ENCODE measurements at regions not wholly inside any gene's neighbourhood (a gene's known extent, or its start where the extent isn't known, plus 50 kb on each side); places are given as distances from the start of the nearest gene placed in this dataset.

DNA sequence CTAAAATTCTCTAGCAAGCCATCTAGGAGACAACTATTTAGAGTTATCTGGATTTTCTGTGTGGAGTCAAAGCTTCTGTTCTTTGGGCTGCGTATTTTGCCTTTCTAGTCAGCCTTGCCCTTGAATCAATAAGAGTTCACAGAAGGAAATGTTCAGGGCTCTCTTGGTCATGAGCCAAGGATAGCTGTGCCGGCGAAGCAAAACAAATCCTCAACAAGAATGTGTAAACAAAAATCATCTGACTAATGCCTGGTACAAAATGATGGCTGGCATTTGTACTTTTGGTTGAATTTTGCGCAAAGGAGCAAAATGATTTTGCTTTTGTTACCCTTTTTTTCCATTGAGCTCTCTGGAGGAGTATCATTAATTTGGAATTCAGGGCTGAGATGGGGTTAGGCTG, 171.1 kb downstream of the DACT1 start:
- no peak for DNase-seq (ENCODE audit: low read depth in 4 of 4, low spot score in 2 of 4)

DNA sequence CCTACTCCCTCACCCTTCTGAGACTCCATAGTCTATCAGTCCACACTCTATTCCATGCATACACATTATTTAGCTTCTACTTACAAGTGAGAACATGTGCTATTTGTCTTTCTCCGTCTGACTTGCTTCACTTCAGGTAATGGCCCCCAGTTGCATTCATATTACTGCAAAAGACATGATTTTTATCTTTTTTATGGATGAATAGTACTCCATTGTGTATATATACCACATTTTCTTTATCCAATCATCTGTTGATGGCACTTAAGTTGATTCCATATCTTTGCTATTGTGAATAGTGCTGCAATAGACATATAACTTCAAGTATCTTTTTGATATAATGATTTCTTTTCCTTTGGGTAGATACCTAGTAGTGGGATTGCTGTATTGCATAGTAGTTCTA, 171.8 kb downstream of the DACT1 start:
- DNase-seq (ENCODE audit: low read depth in 4 of 4, low spot score in 2 of 4): no peak

DNA sequence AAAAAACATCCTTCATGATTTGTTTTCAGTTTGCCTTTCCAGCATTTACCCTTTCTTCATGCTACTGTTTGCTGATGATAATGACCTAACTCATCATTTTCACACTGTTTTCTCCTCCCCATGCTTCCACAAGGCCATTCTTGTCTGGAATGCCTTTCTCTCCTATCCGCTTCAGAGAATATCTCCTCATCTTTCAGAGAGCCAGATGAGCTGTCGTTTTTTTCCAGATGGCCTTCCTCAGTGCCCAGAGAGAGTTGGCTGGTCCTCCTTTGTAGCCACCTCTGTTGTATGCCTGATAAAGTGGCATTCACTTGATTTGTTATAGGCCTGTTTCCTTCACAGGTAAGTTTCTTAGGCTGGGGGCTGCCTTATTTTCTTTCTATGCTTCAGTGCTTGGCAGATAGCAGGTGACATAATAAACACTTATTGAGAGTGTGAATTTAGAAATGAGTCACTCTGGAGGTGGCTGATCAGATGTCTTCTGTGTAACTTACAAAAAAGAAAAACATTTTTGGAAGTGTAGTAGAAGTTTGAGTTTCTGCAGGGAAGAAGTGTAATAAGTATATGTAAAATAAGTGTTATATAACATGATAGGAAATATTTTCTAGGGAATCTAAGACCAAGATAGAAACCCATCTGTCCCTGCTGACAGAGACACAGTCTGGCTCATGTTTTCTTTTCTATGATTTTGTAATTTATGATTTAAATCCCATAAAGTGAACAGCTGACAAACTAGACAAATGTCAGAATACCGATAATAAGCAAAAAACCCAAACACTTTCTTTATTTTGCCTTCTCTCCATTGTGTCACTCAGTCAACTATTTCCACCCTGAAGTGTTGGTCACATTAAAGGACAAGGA, 174.5 kb downstream of the DACT1 start:
- DNase-seq (ENCODE audit: low read depth in 4 of 4, low spot score in 2 of 4): no peak

DNA sequence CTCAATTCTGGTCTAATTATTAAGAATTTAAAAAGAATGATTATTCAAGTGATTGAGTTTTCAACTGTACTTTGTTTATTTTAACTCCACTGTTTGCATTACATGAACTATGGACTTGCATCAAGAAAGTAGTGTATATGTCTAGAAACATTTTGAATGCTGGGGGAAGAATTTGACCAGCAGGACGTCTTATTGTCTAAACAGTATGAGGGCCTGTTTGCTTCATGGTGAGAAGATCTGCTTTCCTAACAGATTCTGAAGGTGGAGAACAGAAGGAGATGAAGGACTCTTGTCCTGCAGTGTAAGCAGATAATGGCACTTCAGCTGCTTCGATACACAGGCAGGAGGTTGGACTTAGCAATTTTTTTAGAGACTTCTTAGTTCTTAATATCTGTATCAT, 176.0 kb downstream of the DACT1 start:
- DNase-seq (ENCODE audit: low read depth in 4 of 4, low spot score in 2 of 4): no peak

DNA sequence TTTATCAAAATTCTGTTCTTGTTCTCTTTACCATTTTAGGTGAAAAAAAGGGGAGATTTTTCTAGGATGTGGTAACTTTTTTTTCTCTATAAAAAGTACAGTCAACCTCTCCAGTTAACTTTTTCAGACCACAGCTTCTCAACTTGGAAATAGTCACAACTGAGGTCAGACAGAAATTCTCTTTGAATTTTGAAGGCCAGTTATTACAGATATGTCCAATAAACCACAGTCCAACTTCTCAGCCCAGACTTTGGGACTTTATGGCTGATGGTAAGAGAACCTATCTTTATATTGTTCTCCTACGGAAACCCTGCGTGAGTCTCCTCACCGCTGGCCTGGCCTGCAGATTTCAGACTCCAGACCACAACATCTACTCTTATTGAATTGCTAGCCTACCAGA, 176.7 kb downstream of the DACT1 start:
- no peak for DNase-seq (ENCODE audit: low read depth in 4 of 4, low spot score in 2 of 4)

DNA sequence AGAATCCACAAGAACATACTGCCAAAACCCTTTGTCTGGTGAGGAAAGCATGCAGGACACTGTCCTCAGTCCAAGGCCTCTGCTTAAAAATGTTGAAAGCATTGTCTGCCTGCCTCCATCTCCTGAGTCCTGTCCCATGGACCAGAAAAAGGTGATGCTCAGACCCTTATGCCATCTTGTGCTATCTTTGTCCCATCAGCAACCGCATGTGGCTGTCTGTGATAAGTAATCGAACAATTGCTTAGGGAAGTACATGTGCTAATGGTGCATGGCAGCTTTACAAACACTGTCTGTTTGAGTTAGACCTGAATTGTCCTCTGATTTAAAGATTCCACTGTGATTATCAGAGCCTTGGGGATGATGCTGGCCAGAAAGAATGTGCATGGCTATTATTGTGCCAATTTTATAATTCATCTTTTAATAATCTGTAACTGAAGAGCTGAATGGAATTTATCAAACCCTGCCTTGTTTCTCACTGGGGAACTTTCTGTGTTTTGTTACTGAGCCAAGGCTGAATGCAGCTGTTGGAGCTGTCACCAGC, 177.5 kb downstream of the DACT1 start:
- no peak for DNase-seq (ENCODE audit: low read depth in 4 of 4, low spot score in 2 of 4)

- no peak for DNase-seq (ENCODE audit: low read depth in 4 of 4, low spot score in 2 of 4)
Observed at GRCh38 chr14:58815794-58816193, 178.0 kb downstream of the DACT1 start.

- no peak for DNase-seq (ENCODE audit: low read depth in 4 of 4, low spot score in 2 of 4)
Observed at GRCh38 chr14:58816416-58817115, 178.8 kb downstream of the DACT1 start.

- DNase-seq (ENCODE audit: low read depth in 4 of 4, low spot score in 2 of 4): no peak
Observed at GRCh38 chr14:58817846-58818245, 180.1 kb downstream of the DACT1 start.

- no peak for DNase-seq (ENCODE audit: low read depth in 4 of 4, low spot score in 2 of 4)
Observed at GRCh38 chr14:58820032-58820431, 182.3 kb downstream of the DACT1 start.

DNA sequence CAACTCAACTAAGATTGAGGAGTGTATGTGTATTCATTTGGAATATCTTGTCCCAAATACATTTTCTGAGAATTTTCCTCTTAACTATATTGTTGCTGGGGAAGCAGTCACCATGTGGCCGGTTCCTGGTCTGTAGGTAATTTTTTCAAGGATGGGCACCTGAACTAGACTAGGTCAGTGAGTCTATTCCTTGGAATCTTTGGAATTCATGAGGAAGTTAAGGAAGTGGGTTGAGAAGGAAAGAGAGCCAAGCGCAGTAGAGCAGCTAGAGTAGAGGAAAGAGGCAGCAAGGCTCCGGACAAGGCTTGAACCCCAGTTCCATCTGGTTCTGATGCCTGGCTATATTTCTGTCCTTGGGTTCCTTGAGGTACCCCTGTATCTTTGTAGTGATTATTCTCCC, 183.7 kb downstream of the DACT1 start:
- no peak for DNase-seq (ENCODE audit: low read depth in 4 of 4, low spot score in 2 of 4)

- DNase-seq (ENCODE audit: low read depth in 4 of 4, low spot score in 2 of 4): no peak
Observed at GRCh38 chr14:58822856-58823255, 185.1 kb downstream of the DACT1 start.

DNA sequence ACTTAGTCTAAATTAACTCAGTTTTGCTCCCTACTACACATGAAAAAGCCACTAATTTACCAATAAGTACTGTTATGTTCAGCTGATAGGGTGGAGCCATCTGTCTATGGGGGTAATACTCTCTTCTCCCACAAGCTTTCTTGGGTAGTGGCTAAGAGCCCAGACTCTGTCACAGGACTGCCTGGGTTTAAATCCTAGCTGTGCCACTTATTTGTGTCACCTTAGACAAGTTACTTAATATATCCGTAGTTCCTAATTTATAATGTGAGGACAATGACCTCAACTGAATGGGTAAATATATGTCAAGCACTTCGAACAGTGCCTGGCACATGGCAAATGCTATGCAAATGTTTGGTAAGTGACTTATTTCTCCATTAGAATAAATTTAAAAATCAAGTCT, 185.6 kb downstream of the DACT1 start:
- no peak for DNase-seq (ENCODE audit: low read depth in 4 of 4, low spot score in 2 of 4)

GRCh38 chr14:58824106-58824505, 186.3 kb downstream of the DACT1 start:
- no peak for DNase-seq (ENCODE audit: low read depth in 4 of 4, low spot score in 2 of 4)

GRCh38 chr14:58824796-58825195, 187.0 kb downstream of the DACT1 start:
- no peak for DNase-seq (ENCODE audit: low read depth in 4 of 4, low spot score in 2 of 4)

DNA sequence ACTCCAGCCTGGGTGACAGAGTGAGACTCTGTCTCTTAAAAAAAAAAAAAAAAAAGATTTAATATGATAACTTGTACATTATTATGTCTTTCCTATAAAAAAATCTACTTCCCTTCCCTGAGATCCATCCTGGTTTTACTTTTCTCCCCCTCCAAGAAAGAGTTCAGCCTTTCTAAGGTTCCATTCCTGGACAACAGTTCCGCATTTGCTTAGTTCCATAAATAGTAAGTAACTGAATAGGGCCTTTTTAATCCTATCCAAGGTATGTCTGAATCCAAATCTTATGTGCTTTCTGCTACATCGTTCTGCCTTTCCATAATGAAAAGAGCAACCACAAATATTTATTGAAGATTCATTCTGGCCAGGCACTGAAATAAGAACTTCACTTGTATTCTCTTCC, 187.8 kb downstream of the DACT1 start:
- no peak for DNase-seq (ENCODE audit: low read depth in 4 of 4, low spot score in 2 of 4)

- no peak for DNase-seq (ENCODE audit: low read depth in 4 of 4, low spot score in 2 of 4)
Observed at GRCh38 chr14:58826845-58827686, 189.3 kb downstream of the DACT1 start.

GRCh38 chr14:58828298-58828697, 190.5 kb downstream of the DACT1 start:
- DNase-seq (ENCODE audit: low read depth in 4 of 4, low spot score in 2 of 4): no peak

DNA sequence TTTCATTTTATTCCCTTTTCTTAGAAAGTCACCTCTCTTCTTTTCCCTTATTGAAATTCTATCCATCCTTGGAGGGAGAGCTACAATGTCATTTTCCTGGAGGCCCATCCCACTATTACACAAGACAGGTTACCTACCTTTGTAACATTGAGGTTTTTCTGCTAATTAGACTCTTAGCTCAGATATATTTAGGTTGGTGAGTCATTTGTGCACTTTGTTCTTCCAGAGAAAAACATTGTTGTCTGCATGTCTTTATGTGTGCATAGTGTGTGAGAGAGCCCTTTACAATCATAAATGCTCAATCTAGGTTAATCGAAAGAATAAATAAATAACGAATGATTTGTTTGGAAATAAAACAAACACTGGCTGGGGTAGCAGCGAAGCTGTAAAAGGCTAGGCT, 191.8 kb downstream of the DACT1 start:
- DNase-seq (ENCODE audit: low read depth in 4 of 4, low spot score in 2 of 4): no peak

GRCh38 chr14:58830121-58830520, 192.4 kb downstream of the DACT1 start:
- DNase-seq (ENCODE audit: low read depth in 4 of 4, low spot score in 2 of 4): no peak

- no peak for DNase-seq (ENCODE audit: low read depth in 4 of 4, low spot score in 2 of 4)
Observed at GRCh38 chr14:58832095-58832521, 194.3 kb downstream of the DACT1 start.

Measured in left renal cortex interstitium (tissue), 4 donors.